22Rv1 (cell line): ENCODE measurements at regions not wholly inside any gene's neighbourhood (a gene's known extent, or its start where the extent isn't known, plus 50 kb on each side); places are given as distances from the start of the nearest gene placed in this dataset.
A peak's percentile ranks its signal among the peaks of the same experiment; 100 is the strongest.

ENCODE experiments used
- H3K27ac ChIP-seq: fragments of 450-650 bp; 2 replicates; pipeline ENCODE4 v1.5.1; 2017
- ZFX ChIP-seq: fragments of 450-650 bp; IDR thresholded peaks from 2 replicates; pipeline ENCODE4 v1.6.1; 2017; ENCODE audit warnings: antibody characterized with exemption, borderline replicate concordance
- TF ChIP-seq, protein P1 (sequence below): fragments of 450-650 bp; IDR thresholded peaks from 2 replicates; pipeline ENCODE4 v1.5.1; 2017; ENCODE audit warnings: mild to moderate bottlenecking

DNA sequence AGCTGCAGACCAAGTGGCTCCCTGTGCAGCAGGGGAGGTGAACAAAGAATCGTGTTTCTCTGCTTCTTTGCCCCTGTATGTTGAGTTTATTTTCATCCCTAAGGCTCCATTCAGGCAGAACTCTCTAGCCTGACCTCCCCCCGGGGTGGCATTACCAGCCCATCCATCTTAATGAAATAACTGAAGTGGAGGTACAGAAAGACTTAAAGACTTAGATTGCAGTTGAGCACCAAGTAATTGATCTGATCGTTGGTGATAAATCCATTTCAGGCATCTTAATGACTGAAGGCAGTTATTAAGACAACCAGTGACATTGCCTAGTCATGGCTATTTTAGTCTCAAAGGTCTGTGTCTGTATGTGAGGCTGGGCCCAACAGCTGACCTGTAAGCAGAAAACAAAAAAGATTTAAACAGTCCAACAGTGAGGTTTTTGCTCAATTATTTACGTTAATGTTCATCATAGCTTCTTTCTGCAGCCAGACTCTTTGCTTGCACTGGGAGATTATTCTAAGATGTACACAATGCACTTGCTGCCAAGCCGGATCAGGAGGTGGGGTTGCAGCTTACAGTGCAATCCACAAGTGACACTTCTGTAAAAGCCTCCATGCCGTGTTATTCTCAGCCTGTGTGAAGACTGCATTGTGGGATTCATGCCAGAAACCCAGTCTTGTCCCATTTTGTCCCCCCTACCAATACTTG, 363.0 kb upstream of the DUSP10 start:
- TF ChIP-seq, protein P1, sequence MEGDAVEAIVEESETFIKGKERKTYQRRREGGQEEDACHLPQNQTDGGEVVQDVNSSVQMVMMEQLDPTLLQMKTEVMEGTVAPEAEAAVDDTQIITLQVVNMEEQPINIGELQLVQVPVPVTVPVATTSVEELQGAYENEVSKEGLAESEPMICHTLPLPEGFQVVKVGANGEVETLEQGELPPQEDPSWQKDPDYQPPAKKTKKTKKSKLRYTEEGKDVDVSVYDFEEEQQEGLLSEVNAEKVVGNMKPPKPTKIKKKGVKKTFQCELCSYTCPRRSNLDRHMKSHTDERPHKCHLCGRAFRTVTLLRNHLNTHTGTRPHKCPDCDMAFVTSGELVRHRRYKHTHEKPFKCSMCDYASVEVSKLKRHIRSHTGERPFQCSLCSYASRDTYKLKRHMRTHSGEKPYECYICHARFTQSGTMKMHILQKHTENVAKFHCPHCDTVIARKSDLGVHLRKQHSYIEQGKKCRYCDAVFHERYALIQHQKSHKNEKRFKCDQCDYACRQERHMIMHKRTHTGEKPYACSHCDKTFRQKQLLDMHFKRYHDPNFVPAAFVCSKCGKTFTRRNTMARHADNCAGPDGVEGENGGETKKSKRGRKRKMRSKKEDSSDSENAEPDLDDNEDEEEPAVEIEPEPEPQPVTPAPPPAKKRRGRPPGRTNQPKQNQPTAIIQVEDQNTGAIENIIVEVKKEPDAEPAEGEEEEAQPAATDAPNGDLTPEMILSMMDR, result no peak
- TF ChIP-seq ZFX, result no peak
- H3K27ac ChIP-seq, result peak overlapping the region; percentile 62

DNA sequence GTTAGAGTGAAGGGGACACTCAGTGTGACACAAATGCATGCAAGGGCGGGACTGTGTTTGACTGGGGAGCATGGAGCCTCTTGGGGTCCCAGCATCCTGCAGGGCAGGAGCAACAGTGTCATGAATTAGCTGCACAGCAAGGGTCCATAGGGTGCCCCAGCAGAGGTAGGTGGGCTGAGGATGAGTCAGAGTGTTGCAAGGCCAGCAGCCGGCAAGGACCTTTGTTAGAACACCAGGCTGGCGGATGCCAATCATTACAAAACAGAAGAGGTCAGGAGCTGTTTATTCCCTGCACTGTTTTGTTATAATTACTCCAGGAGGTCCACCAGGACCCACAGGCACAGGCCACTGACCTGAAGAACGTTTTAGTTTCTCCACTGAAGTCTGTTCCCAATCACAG, 362.2 kb upstream of the DUSP10 start:
- H3K27ac ChIP-seq, result peak overlapping the region; percentile 62; the same call in 1 of the 2 replicates
- TF ChIP-seq, protein P1, result no peak
- no peak for TF ChIP-seq ZFX

DNA sequence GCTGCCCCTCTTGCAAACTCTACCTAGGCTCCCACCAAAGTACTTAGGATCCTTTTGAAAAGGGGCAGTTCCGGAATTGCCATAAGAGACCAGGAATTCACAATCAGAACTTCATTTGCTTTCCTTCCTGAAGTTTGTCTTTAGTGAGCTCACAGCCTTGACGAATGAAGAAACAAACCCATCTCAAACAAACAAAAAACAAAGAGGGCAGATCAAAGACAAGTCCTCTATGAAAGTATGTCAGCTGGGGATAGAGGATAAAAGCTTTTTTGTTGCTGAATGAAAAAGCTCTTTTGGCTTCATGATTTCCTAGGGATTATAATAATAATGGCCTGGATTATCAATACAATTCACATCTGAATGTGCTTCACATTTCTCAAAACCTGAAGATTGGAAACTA, 357.9 kb upstream of the DUSP10 start:
- TF ChIP-seq, protein P1, result no peak
- no peak for TF ChIP-seq ZFX
- H3K27ac ChIP-seq, result no peak overlapping the region

DNA sequence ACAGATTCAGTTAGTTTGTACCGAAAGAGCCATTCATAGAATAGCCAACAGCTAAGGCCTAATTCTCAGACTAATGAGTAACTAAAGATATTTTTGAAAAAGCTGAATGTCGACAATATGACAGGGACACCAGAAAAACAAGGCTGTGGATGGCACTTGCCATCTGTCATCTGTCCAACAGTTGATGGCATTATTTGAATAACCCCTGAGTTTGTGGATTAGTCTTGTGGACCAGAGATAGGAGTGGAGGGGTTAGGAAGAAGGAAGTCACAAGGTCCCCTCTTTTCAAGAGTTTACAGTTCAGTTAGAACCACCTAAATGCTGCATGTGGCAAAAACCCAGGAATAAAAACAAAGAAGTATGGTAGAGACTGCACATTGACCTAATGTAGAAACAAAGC, 356.5 kb upstream of the DUSP10 start:
- TF ChIP-seq ZFX, result no peak
- TF ChIP-seq, protein P1, result no peak
- H3K27ac ChIP-seq, result no peak overlapping the region

DNA sequence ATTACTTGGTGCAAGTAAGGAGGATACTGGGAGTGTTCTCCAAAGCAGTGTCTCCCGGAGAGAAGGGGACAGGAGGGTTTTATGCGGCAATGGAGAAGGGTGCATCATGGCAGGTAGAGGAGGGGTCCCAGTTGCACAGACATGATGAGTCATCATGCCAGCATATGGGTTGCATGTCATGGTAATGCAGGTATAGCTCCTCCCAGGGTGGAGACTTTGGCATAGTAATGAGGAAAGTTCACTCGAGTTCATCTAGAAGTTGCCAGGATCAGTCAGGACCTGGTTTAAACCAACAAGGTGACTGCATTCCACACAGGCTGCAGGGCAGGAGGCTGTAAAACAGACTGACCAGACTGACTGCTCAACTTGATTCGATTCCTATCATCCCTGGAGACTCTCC, 355.7 kb upstream of the DUSP10 start:
- H3K27ac ChIP-seq, result no peak overlapping the region
- no peak for TF ChIP-seq ZFX
- TF ChIP-seq, protein P1, result no peak

DNA sequence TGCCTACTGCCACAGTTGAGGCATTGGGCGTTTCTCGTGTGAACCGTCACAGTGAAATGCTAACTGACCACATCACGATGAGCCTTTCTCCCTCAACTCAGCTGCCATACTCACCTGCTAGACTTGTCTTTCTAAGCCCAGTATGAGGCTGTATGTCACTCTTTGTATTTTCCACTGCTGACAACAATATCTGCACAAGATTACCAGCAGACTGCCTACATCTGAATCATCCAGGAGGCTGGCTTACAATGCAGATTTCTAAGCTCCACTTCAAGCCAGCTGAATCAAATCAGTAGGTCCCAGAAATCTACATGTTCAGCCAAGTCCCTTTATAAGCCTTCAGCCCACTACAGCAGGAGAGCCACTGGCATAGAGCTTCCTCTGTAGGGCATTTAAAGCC, 355.0 kb upstream of the DUSP10 start:
- no peak for TF ChIP-seq ZFX
- H3K27ac ChIP-seq, result no peak overlapping the region

DNA sequence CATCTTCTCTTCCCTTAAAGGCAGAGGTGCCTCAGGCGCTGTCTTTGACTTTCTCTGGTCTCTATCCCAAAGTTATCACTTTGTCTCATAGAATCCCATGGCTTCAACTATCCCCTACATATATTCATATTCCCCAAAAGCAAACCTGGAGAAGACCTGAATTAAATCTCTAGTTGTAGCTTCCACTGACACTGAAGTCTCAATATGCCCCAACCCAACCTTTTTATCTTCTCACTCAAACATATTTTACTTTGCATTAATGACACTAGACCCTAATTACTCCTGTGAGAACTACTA, 354.5 kb upstream of the DUSP10 start:
- TF ChIP-seq, protein P1, result peak; percentile 77
- no peak for TF ChIP-seq ZFX
- H3K27ac ChIP-seq, result no peak overlapping the region
